K562 (cell line): ENCODE measurements at regions not wholly inside any gene's neighbourhood (a gene's known extent, or its start where the extent isn't known, plus 50 kb on each side); places are given as distances from the start of the nearest gene placed in this dataset.

Experiments used
- ATAC-seq: fragments of 200-7000 bp; cut with Tn5 transposase; 3 replicates; pipeline ENCODE4 v1.9.1; 2020; ENCODE audit warnings: moderate library complexity
- BruUV-seq: library from RNA; stranded (reverse); fragments of 400-500 nt; replicated peaks from 2 replicates; lab custom pipeline; 2021; lab: Mats Ljungman, UMichigan
- CTCF ChIA-PET: fragments of 300-600 bp; formaldehyde crosslinking; extraction: SDS; loops from one replicate; lab custom pipeline; 2021; ENCODE audit warnings: low intra/inter-chr PET ratio; lab: Yijun Ruan, JAX
- POLR2A ChIA-PET: fragments of 300-600, 350-650 bp; sonication (Branson Sonifier 250); formaldehyde crosslinking; extraction: SDS; loops from one replicate; lab custom pipeline; 2021; ENCODE audit warnings: antibody characterized with exemption, inconsistent platforms; lab: Yijun Ruan, JAX
- DNase-seq, 4 experiments: peaks; one replicate each; pipeline versions ENCODE4 v3.0.0 to v3.0.0-alpha.2; 2011 to 2018; ENCODE audit warnings: low spot score in 3 of 4, mixed read lengths in 3 of 4; ENCODE audit errors: extremely low read depth in 1 of 4
- FAIRE-seq: peaks from 2 replicates; lab custom pipeline; 2011; peaks lifted over from hg19 to GRCh38; lab: Jason Lieb, UNC
- H2AFZ ChIP-seq: 2 replicates; pipeline ENCODE4 v1.6.0; 2011; ENCODE audit warnings: low read depth, low read length, control low read depth, inconsistent platforms
- H3K27ac ChIP-seq: fragments of 200-600 bp; 3 replicates; pipeline ENCODE4 v1.8.0; 2011; ENCODE audit warnings: low read depth, mild to moderate bottlenecking, control low read depth, inconsistent platforms, low read length, moderate library complexity, mixed read lengths; ENCODE audit errors: extremely low read depth
- H3K27me3 ChIP-seq, 2 experiments: fragments of 300-600 bp in 1 of 2; 2 replicates in 1 of 2; 3 replicates in 1 of 2; pipeline versions ENCODE4 v1.6.0 to v1.8.0; 2011; ENCODE audit warnings: inconsistent platforms in 2 of 2, low read length in 2 of 2, mild to moderate bottlenecking in 1 of 2, mixed read lengths in 1 of 2, moderate library complexity in 1 of 2; ENCODE audit not compliant: control insufficient read depth in 2 of 2, insufficient read depth in 2 of 2
- H3K36me3 ChIP-seq: fragments of 300-600 bp; 3 replicates; pipeline ENCODE4 v1.8.0; 2011; ENCODE audit warnings: mild to moderate bottlenecking, low read length, inconsistent platforms; ENCODE audit not compliant: control insufficient read depth, insufficient read depth
- H3K4me1 ChIP-seq, 2 experiments: fragments of 200-600 bp in 1 of 2; replicated peaks in 1 of 2; 2 replicates in 1 of 2; 3 replicates in 1 of 2; pipeline versions ENCODE4 v1.5.1 to v1.8.0; 2011; ENCODE audit warnings: inconsistent platforms in 2 of 2, low read length in 2 of 2, mild to moderate bottlenecking in 1 of 2, mixed read lengths in 1 of 2, moderate library complexity in 1 of 2; ENCODE audit not compliant: control insufficient read depth in 2 of 2, insufficient read depth in 2 of 2
- H3K4me2 ChIP-seq: 2 replicates; pipeline ENCODE4 v1.6.1; 2011; ENCODE audit warnings: low read length, control low read depth, inconsistent platforms, mixed read lengths; ENCODE audit not compliant: insufficient read depth
- H3K4me3 ChIP-seq: fragments of 200-600 bp; sonication (generic), shearing (Covaris generic); 2 replicates; pipeline ENCODE4 v1.5.1; 2016; ENCODE audit warnings: control low read depth, inconsistent platforms
- H3K79me2 ChIP-seq: fragments of 200-600 bp; 3 replicates; pipeline ENCODE4 v1.8.0; 2011; ENCODE audit warnings: low read length, inconsistent platforms; ENCODE audit not compliant: control insufficient read depth, insufficient read depth
- H3K9ac ChIP-seq, 2 experiments: 2 replicates each; pipeline versions ENCODE4 v1.6.0 to v1.6.1; 2011; ENCODE audit warnings: low read depth in 2 of 2, low read length in 2 of 2, control low read depth in 1 of 2, inconsistent platforms in 1 of 2, mild to moderate bottlenecking in 1 of 2, mixed read lengths in 1 of 2; ENCODE audit not compliant: insufficient read depth in 1 of 2
- H3K9me1 ChIP-seq: one replicate; pipeline ENCODE4 v1.6.0; 2011; ENCODE audit warnings: inconsistent platforms, mild to moderate bottlenecking, low read length, moderate library complexity; ENCODE audit not compliant: control insufficient read depth, insufficient read depth
- H3K9me3 ChIP-seq: replicated peaks from 2 replicates; pipeline ENCODE4 v1.5.1; 2011; ENCODE audit warnings: low read depth, low read length, inconsistent platforms; ENCODE audit not compliant: control insufficient read depth, insufficient read depth
- H4K20me1 ChIP-seq: replicated peaks from 2 replicates; pipeline ENCODE4 v1.6.1; 2011; ENCODE audit warnings: low read length, inconsistent platforms, mixed read lengths; ENCODE audit not compliant: control insufficient read depth, insufficient read depth
- ATF7 ChIP-seq: fragments of 450-650 bp; IDR thresholded peaks from 2 replicates; pipeline ENCODE4 v1.7.1; 2014; ENCODE audit warnings: mild to moderate bottlenecking, moderate library complexity
- BMI1 ChIP-seq: fragments of 150-350 bp; IDR thresholded peaks from 2 replicates; pipeline ENCODE4 v1.6.1; 2014; ENCODE audit warnings: low read length
- DACH1 ChIP-seq: fragments of 450-650 bp; IDR thresholded peaks from 2 replicates; pipeline ENCODE4 v1.6.1; 2018; ENCODE audit not compliant: partially characterized antibody
- GATAD2A ChIP-seq: fragments of 450-650 bp; IDR thresholded peaks from 2 replicates; pipeline ENCODE4 v1.6.1; 2017
- ILK ChIP-seq: fragments of 450-650 bp; IDR thresholded peaks from 2 replicates; pipeline ENCODE4 v1.6.1; 2016; ENCODE audit warnings: missing genetic modification characterization, low read depth, mild to moderate bottlenecking, missing compliant biosample characterization, moderate library complexity, borderline replicate concordance
- KDM4B ChIP-seq, 2 experiments: fragments of 450-650 bp in 1 of 2; sonication (generic) in 1 of 2; IDR thresholded peaks; 2 replicates each; pipeline ENCODE4 v1.6.1; 2016 to 2017; ENCODE audit warnings: borderline replicate concordance in 2 of 2, antibody characterized with exemption in 1 of 2, low read depth in 1 of 2, mild to moderate bottlenecking in 1 of 2
- LARP7 ChIP-seq: fragments of 450-650 bp; IDR thresholded peaks from 2 replicates; pipeline ENCODE4 v1.6.1; 2016
- MEF2D ChIP-seq: conservative IDR thresholded peaks from 2 replicates; pipeline ENCODE4 v1.6.1; 2016; ENCODE audit warnings: low read depth, missing genetic modification characterization, missing compliant biosample characterization
- NR2C1 ChIP-seq, 2 experiments: fragments of 450-650 bp; IDR thresholded peaks; 2 replicates each; pipeline ENCODE4 v1.6.1; 2017; ENCODE audit warnings: mild to moderate bottlenecking in 2 of 2, antibody characterized with exemption in 1 of 2, inconsistent platforms in 1 of 2, missing compliant biosample characterization in 1 of 2, missing genetic modification characterization in 1 of 2
- PYGO2 ChIP-seq: fragments of 450-650 bp; IDR thresholded peaks from 2 replicates; pipeline ENCODE4 v1.6.1; 2016; ENCODE audit warnings: mild to moderate bottlenecking, missing genetic modification characterization, moderate library complexity, missing compliant biosample characterization
- RBM14 ChIP-seq: fragments of 200-400 bp; formaldehyde crosslinking; IDR thresholded peaks from 2 replicates; pipeline ENCODE4 v1.6.1; 2018; ENCODE audit warnings: low read depth, mild to moderate bottlenecking, low read length, moderate library complexity, borderline replicate concordance; ENCODE audit not compliant: insufficient read depth
- STAT5B ChIP-seq: fragments of 250-450 bp; sonication (Bioruptor Pico); IDR thresholded peaks from 2 replicates; pipeline ENCODE4 v1.8.0; 2021; ENCODE audit warnings: mild to moderate bottlenecking, inconsistent platforms
- ZNF165 ChIP-seq: fragments of 250-450 bp; sonication (Bioruptor Pico); IDR thresholded peaks from 2 replicates; pipeline ENCODE4 v1.4.0; 2020; ENCODE audit warnings: borderline replicate concordance
- ZNF3 ChIP-seq: fragments of 250-450 bp; sonication (Bioruptor Pico); IDR thresholded peaks from 2 replicates; pipeline ENCODE4 v1.5.0; 2021; ENCODE audit warnings: mild to moderate bottlenecking, moderate library complexity
- ZNF586 ChIP-seq: fragments of 450-650 bp; formaldehyde crosslinking; conservative IDR thresholded peaks from 2 replicates; pipeline ENCODE4 v1.4.0; 2020; ENCODE audit warnings: mild to moderate bottlenecking, moderate library complexity
- WGBS: fragments of 100-300 bp; shearing (Covaris generic); methylation state at CpG from one replicate; pipeline ENCODE4 v1.1.6; 2016; ENCODE audit warnings: low coverage, mixed read lengths; ENCODE audit not compliant: insufficient coverage; ENCODE audit errors: missing lambda C conversion rate; 5-methylcytosine and 5-hydroxymethylcytosine counted together
- in situ Hi-C: fragments of 300-500 bp; cut with MboI; formaldehyde crosslinking; loops from 4 replicates; pipeline ENCODE4 v1.15.0; 2018; ENCODE audit warnings: inconsistent platforms, mixed read lengths
- intact Hi-C: fragments of 100-400 bp; cut with micrococcal nuclease; formaldehyde crosslinking; loops from 2 replicates; pipeline ENCODE4 v1.14.2; 2022
- TF ChIP-seq, protein P1 (sequence below): sonication (generic); formaldehyde crosslinking; IDR thresholded peaks from 2 replicates; pipeline ENCODE4 v1.8.1; 2022; ENCODE audit warnings: missing genetic modification reagents
- TF ChIP-seq, protein P2 (sequence below): fragments of 250-450 bp; sonication (Bioruptor Pico); IDR thresholded peaks from 2 replicates; pipeline ENCODE4 v1.8.0; 2022; ENCODE audit warnings: inconsistent platforms
- TF ChIP-seq, protein P3 (sequence below), 2 experiments: fragments of 450-650 bp in 1 of 2; sonication (generic) in 1 of 2; formaldehyde crosslinking; conservative IDR thresholded peaks; 2 replicates each; pipeline versions ENCODE4 v1.4.0 to v1.8.1; 2020 to 2022; ENCODE audit warnings: mild to moderate bottlenecking in 1 of 2, missing genetic modification reagents in 1 of 2

DNA sequence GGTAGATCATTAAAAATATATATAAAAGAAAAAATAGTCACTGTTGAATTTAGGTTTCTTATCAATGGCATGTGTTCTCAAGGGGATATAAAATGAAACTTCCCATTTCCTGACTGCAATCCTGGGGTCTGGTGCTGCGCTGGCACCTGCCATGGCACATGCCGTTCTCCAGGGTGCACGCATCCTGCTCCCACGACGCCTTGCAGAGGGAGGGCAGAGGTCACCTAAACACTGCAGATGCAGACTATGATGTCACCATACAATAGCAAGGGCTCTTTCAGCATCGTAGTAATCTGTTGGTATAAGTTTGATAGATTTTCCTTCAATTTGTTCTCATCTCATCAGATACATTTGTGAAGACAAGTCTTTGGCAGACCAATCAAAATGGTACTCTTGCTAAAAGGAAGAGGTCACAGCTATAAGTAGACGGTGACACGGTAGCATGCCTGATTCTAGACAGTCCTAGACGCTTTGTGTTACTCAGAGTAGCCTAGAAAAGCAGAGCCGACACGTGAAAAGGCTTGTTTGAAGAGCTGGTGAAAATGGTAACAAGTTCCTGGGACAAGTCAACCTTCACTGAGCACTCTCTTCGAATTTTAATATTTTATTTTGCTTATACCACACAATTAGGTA is 761.4 kb downstream of the DCDC2C start:
- BruUV-seq = no TSS peak
- H3K36me3 ChIP-seq = no peaks in the 10 kb centered on the region
- H3K79me2 ChIP-seq = no peaks in the 10 kb centered on the region
- no peak overlapping the region for H3K9ac ChIP-seq
- H3K4me1 ChIP-seq = no peaks in the 10 kb centered on the region
- no peak overlapping the region for H3K4me3 ChIP-seq
- no peak overlapping the region for H3K27ac ChIP-seq
- H3K9me3 ChIP-seq = no peaks in the 10 kb centered on the region; the same call in 1 of the 2 replicates
- no peak overlapping the region for H2AFZ ChIP-seq
- H3K27me3 ChIP-seq = no peaks in the 10 kb centered on the region
- ATAC-seq = no peak
- intact Hi-C loops (no loop called here), in situ Hi-C loops (no loop called here)
- ChIA-PET CTCF (no interaction called here), POLR2A (no interaction called here)
- H4K20me1 ChIP-seq = no peaks in the 10 kb centered on the region
- H3K9me1 ChIP-seq = no peaks in the 10 kb centered on the region
- no peak for FAIRE-seq
- no peak for DNase-seq
- 3% methylated on average over 12 of the region's 12 CpGs for WGBS
- no peak overlapping the region for H3K4me2 ChIP-seq
- TF ChIP-seq KDM4B (IDR thresholded peaks at IDR 0.05; ENCODE audit: borderline replicate concordance in 2 of 2, low read depth in 1 of 2) = no peak
- no peak for TF ChIP-seq GATAD2A
- TF ChIP-seq, protein P1, sequence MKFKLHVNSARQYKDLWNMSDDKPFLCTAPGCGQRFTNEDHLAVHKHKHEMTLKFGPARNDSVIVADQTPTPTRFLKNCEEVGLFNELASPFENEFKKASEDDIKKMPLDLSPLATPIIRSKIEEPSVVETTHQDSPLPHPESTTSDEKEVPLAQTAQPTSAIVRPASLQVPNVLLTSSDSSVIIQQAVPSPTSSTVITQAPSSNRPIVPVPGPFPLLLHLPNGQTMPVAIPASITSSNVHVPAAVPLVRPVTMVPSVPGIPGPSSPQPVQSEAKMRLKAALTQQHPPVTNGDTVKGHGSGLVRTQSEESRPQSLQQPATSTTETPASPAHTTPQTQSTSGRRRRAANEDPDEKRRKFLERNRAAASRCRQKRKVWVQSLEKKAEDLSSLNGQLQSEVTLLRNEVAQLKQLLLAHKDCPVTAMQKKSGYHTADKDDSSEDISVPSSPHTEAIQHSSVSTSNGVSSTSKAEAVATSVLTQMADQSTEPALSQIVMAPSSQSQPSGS = no peak
- TF ChIP-seq RBM14 = no peak
- no peak for TF ChIP-seq LARP7
- TF ChIP-seq NR2C1 (IDR thresholded peaks at IDR 0.05) = no peak
- no peak for TF ChIP-seq NR2C1 (tag; IDR thresholded peaks at IDR 0.05)
- TF ChIP-seq DACH1 = no peak
- no peak for TF ChIP-seq ZNF165 (CRISPR knock-in tag)
- TF ChIP-seq, protein P2, sequence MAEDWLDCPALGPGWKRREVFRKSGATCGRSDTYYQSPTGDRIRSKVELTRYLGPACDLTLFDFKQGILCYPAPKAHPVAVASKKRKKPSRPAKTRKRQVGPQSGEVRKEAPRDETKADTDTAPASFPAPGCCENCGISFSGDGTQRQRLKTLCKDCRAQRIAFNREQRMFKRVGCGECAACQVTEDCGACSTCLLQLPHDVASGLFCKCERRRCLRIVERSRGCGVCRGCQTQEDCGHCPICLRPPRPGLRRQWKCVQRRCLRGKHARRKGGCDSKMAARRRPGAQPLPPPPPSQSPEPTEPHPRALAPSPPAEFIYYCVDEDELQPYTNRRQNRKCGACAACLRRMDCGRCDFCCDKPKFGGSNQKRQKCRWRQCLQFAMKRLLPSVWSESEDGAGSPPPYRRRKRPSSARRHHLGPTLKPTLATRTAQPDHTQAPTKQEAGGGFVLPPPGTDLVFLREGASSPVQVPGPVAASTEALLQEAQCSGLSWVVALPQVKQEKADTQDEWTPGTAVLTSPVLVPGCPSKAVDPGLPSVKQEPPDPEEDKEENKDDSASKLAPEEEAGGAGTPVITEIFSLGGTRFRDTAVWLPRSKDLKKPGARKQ (CRISPR knock-in tag) = no peak
- no peak for TF ChIP-seq ZNF3 (CRISPR knock-in tag)
- TF ChIP-seq ZNF586 (CRISPR knock-in tag) = no peak
- no peak for TF ChIP-seq ILK (tag)
- no peak for TF ChIP-seq ATF7
- no peak for TF ChIP-seq BMI1
- TF ChIP-seq, protein P3, sequence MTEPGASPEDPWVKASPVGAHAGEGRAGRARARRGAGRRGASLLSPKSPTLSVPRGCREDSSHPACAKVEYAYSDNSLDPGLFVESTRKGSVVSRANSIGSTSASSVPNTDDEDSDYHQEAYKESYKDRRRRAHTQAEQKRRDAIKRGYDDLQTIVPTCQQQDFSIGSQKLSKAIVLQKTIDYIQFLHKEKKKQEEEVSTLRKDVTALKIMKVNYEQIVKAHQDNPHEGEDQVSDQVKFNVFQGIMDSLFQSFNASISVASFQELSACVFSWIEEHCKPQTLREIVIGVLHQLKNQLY (CRISPR knock-in tag; conservative IDR thresholded peaks at IDR 0.05) = no peak
- TF ChIP-seq PYGO2 = no peak
- no peak for TF ChIP-seq MEF2D (tag)
- no peak for TF ChIP-seq STAT5B (CRISPR knock-in tag)
